Lower leg skin (tissue), 3 donors: ENCODE measurements at regions not wholly inside any gene's neighbourhood (a gene's known extent, or its start where the extent isn't known, plus 50 kb on each side); places are given as distances from the start of the nearest gene placed in this dataset.

Experiments
- POLR2A ChIP-seq, 2 donors: fragments of 450-650 bp; IDR thresholded peaks; one replicate each; pipeline ENCODE4 v1.6.1; 2016 to 2017; ENCODE audit warnings: antibody characterized with exemption in 2 of 2, mild to moderate bottlenecking in 1 of 2, moderate library complexity in 1 of 2
- TF ChIP-seq, protein P1 (sequence below), 3 donors: fragments of 450-650 bp; IDR thresholded peaks; one replicate each; pipeline ENCODE4 v1.5.1; 2016; ENCODE audit warnings: antibody characterized with exemption in 3 of 3, mild to moderate bottlenecking in 3 of 3, moderate library complexity in 2 of 3

DNA sequence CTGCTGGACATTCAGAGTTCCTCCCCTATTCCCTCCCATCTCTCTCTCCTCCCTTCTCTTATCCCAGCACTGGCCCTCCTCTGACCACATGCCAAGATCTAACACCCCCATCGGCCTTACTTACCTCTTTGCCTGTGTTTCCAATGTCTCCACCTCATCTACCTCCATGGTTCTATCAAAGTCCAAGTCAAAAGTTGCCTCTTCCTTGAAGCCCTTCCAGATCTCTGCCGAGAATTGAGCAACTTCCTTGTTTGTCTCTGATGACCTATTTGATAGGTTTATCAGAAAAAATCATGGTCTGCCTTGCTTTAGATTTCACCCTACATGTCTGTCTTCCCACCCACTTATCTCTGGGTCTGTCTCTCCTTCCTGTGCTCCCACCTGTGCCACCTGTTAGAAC, 69.7 kb upstream of the ITGA11 start:
- TF ChIP-seq, protein P1, sequence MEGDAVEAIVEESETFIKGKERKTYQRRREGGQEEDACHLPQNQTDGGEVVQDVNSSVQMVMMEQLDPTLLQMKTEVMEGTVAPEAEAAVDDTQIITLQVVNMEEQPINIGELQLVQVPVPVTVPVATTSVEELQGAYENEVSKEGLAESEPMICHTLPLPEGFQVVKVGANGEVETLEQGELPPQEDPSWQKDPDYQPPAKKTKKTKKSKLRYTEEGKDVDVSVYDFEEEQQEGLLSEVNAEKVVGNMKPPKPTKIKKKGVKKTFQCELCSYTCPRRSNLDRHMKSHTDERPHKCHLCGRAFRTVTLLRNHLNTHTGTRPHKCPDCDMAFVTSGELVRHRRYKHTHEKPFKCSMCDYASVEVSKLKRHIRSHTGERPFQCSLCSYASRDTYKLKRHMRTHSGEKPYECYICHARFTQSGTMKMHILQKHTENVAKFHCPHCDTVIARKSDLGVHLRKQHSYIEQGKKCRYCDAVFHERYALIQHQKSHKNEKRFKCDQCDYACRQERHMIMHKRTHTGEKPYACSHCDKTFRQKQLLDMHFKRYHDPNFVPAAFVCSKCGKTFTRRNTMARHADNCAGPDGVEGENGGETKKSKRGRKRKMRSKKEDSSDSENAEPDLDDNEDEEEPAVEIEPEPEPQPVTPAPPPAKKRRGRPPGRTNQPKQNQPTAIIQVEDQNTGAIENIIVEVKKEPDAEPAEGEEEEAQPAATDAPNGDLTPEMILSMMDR (IDR thresholded peaks at IDR 0.05), result no peak
- TF ChIP-seq POLR2A (IDR thresholded peaks at IDR 0.05), result no peak
